ENCODE measurements at regions not wholly inside any gene's neighbourhood (a gene's known extent, or its start where the extent isn't known, plus 50 kb on each side); places are given as distances from the start of the nearest gene placed in this dataset.

- DNase-seq (ENCODE audit: extremely low read depth, low read depth): no peak
These were observed 497.3 kb downstream of the INHBA start for GRCh38 chr7:41205600-41205999.

DNA sequence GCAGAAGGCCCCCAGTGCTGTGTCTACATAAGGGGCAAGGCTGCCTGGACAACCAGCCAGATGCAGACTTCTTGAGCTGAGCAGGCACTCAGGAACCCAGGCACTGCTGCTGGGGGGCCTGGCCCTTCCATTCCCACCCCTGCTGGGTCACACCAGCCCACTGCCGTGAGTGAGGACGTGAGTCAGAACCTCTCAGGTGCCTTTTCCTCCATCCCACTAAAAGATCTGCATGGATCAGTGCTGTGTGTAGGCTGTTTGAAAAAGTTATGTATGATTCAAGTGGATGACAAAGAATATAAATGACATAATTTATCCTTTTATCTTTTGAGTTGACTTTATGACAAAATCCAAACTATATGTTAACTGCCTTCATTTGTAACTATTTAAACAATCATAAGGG lies 499.3 kb downstream of the INHBA start:
- DNase-seq (ENCODE audit: extremely low read depth, low read depth): no peak
- H3K4me3 ChIP-seq (replicated peaks; ENCODE audit: low read depth, low read length): no peak overlapping the region
- no peak for TF ChIP-seq CTCF (IDR thresholded peaks at IDR 0.05; ENCODE audit: low read depth, low read length, missing control alignments)

More at GRCh38 chr7:41205600-41205999, 497.3 kb downstream of the INHBA start:
- no peak for TF ChIP-seq CTCF (IDR thresholded peaks at IDR 0.05; ENCODE audit: low read depth, low read length, missing control alignments)
- no peak overlapping the region for H3K4me3 ChIP-seq (replicated peaks; ENCODE audit: low read depth, low read length)

DNA sequence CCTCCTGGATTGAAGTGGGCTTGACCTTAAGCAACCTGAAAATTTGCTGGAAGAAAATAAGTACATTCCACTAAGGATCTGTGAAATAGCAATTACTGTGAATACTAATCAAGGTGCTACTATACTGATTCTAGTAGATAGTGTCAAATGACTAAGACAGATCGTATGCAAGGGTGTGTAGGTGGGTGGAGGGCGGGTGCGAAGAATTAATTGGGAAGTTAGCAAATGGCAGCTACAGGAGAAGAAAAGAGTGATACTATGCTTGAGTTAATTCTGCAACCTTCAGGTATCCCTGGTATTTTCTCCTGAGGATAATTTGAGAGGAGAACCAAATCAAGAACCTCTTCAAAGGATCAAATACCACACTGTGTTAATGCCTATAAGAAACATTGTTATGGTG lies 501.9 kb downstream of the INHBA start:
- no peak for DNase-seq (ENCODE audit: extremely low read depth, low read depth)
- no peak overlapping the region for H3K4me3 ChIP-seq (replicated peaks; ENCODE audit: low read depth, low read length)
- TF ChIP-seq CTCF (IDR thresholded peaks at IDR 0.05; ENCODE audit: low read depth, low read length, missing control alignments): no peak

DNA sequence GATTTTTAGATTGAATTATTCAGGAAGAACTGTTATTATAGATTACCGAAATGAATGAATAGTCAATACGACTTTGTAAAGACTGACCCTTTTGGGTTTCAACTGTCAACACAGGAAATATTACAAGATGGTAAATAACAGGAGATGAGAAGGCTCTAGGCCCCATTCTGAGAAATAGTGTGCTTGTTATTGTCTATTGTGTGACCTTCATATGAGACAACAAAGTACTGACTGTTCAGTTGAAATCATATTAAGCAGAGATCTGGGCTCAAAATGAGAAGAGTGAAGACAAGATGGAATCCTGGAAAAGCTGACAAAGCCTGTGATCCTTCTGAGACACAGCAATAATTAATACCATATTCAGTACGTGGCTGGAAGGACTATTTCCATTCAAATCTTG lies 503.8 kb downstream of the INHBA start:
- TF ChIP-seq CTCF (IDR thresholded peaks at IDR 0.05; ENCODE audit: low read depth, low read length, missing control alignments): no peak
- DNase-seq (ENCODE audit: extremely low read depth, low read depth): no peak
- no peak overlapping the region for H3K4me3 ChIP-seq (replicated peaks; ENCODE audit: low read depth, low read length)

DNA sequence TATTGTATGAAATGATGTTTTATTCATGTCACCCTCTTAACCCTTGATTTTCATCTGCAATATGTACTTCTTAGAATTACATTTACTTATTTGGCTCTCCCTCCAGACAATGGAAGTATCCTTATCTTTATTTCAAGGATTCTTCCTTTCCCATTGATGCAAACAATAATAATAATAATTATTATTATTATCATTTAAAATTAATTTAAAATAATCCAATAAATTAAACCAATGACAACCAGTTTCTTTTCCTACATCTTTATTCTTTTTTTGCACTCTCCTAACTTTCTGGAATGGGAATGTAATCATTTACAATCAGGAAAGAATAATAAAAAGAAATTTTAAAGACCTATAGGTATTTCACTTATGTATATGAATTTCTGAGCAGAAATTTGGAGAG lies 504.4 kb downstream of the INHBA start:
- no peak for TF ChIP-seq CTCF (IDR thresholded peaks at IDR 0.05; ENCODE audit: low read depth, low read length, missing control alignments)
- DNase-seq (ENCODE audit: extremely low read depth, low read depth): no peak
- no peak overlapping the region for H3K4me3 ChIP-seq (replicated peaks; ENCODE audit: low read depth, low read length)

- no peak for DNase-seq (ENCODE audit: extremely low read depth, low read depth)
- TF ChIP-seq CTCF (IDR thresholded peaks at IDR 0.05; ENCODE audit: low read depth, low read length, missing control alignments): no peak
- no peak overlapping the region for H3K4me3 ChIP-seq (replicated peaks; ENCODE audit: low read depth, low read length)
These were observed 505.1 kb downstream of the INHBA start for GRCh38 chr7:41197769-41198168.

GRCh38 chr7:41193738-41194282 lies 509.1 kb downstream of the INHBA start:
- no peak for TF ChIP-seq CTCF (IDR thresholded peaks at IDR 0.05; ENCODE audit: low read depth, low read length, missing control alignments)
- no peak for DNase-seq (ENCODE audit: extremely low read depth, low read depth)
- no peak overlapping the region for H3K4me3 ChIP-seq (replicated peaks; ENCODE audit: low read depth, low read length)

All from HFF-Myc (cell line).